ENCODE measurements at regions not wholly inside any gene's neighbourhood (a gene's known extent, or its start where the extent isn't known, plus 50 kb on each side); places are given as distances from the start of the nearest gene placed in this dataset.
A peak's percentile ranks its signal among the peaks of the same experiment; 100 is the strongest.
"Not testable (repeated sequence)": the region's sequence is repeated elsewhere in the genome, so short reads cannot be mapped to it uniquely, and the experiment has no call there.

DNA sequence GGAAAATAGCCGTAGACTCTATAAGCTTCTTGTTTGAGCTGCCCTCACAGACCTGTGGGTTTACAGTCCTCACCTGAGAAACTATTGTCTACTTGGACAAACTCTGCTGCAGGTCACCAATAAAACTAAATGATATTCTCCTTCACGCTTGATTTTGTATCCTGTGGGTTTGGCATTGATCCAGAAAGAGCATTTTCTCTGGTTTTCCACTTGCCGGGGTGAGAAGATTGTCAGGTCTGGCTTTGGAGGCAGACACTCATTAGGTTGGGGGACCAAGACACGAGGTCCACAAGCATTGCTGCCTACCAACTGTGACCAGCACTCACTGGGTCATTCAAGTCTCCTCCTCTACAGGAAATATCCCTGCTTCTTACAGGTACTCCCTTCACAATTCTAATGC is 68.5 kb downstream of the CDC14C start:
- no peak for DNase-seq

DNA sequence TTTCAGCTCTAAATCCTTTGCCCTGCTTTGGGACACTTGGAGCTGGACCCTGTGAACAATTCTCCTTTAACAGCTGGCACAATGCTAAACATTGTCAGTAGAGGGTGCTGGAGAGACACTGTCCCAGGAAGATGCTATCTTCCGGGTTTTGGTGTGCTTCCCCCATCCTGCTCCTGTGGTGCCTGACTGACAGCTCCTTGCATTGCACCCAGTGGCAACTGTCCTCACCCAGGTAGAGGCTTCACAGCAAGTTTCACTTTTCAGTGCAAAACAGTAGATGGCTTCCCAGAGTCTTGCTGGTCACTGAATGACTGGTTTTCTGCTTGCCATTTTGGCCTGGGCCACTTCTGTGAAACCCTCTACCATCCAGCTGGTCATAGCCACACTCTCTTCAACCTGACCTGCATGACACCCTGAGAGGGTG is 77.3 kb downstream of the CDC14C start:
- DNase-seq: peak; percentile 9

DNA sequence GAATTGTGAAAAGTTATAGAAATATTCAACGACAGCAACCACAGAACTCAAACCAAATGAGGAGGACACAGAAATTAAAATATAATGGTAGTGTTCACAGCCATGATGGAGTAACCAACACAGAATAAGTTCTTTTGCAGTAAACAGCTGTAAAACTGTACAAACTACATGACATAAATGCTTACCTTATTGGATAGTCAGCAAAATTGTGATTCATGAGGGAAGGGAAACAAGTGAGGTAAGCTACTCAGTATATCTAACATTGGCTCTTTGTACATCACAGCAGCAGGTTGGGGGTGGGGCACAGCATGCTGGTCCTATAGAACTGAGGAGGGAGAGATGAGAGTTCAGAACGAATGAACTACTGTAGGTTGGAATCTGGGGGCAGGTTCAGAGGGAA is 86.4 kb downstream of the CDC14C start:
- DNase-seq: no peak

DNA sequence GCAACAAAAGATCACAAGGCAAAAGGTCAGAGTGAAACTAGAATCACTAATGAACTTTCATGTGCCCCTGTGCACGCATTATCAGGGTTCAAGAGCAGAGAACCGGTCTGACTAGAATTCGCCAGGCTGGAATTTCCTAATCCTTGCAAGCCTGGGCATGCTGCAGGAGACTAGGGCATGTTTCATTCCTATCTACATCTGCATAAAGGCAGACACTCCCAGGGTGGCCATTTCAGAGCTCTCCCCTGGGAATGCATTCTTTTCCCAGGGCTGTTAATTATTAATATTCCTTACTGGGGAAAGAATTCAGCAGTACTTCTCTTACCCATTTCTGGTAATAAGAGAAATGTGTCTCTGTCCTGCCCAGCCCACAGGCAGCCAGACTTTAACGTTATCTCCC is 90.5 kb downstream of the CDC14C start:
- no peak for DNase-seq

DNA sequence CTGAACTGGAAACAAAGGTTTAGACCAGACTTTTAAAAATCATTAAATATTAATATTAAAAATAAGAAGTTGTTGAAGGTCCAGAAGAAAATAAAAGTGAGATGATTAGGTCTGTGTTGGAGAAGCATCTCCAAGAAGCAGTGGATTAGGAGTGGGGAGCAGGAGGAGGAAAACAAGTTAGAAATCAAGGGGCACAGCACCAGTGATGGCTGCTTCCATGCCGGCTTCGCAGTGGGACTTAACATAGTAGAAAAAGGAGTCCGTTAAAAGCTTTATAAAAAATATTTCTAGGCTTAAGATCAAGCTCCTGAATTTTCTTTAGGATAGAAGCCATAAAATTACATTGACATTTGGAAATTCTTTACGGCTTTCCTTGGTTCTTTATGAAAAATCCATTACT is 95.8 kb downstream of the CDC14C start:
- DNase-seq: no peak

DNA sequence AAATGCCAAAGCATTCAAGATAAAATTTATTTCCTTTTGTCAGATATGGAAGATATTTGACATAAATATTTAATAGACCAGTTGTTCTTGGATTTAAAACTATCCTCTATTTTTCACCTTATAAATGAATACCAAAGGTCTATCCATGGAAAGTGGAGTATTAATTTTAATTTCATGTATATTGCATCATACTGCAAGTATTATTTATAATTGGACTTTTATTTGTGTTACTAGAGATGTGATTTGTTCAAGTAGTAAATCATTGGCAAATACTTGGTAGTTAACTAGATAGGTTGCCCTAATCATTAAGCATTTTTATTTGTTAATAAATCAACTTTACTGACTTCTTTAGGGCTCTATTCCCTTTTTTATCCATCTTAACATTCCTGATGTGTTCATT is 98.1 kb downstream of the CDC14C start:
- DNase-seq: no peak

DNA sequence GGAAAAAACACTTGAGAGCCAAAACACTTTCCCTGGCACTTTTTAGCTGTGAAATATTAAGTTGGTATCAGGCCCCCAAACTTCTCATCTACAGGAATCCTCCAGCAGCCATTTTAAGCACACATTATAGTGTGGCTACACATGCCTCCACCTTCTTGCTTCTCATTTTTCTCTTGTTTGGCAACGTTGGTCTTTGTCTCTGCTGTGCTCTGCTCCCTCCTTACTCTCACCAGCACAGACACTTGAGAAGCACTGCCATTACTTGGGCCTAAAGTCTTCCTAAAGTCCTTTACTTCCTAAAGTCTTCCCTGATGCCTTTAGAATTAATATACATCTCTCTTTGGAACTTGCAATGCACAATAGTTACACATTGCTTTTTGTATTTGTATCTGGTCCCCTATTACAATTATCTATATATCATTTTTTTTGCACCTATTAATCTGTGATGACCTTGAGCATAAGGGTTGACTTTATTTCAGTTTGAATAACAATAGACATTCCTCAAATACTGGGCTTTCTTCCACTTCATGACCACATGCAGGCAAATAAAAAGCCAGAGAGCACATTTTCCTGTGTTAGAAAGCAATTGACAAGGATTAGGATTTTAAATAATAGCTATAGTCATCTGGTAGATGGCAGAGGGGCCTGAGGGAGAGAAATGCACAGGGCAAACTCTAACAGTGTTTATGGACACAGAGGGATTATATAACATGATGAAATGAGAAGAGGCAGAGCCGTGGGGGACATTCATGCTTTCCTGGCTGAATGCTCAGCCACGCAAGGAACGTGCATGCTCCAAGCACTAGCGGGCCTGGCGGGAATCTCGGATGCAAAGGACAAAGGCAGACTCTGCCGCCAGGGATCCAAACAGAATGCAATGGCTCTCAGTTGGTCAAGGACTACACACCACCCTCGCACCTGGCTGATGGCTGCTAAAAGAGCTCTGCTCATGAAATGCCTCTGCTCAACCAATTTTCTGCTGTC is 99.3 kb downstream of the CDC14C start:
- no peak for DNase-seq

DNA sequence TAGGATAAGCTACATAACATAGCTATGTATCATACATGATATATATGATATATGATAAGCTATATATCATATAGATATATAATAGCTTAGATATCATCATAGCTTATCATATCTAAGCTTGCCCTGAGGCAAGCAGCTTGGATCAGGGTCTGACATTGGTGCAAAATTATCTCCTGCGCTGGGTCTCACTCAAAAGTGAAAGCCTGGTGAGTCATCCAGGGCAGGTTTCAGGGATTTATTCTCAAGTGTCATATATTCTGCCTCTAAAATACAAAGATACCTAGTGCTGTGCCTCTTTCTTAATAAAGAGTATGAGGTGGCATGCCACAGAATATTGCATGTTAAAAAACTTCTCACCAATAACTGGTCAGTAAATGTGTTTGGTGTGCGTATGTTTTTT is 105.9 kb downstream of the CDC14C start:
- DNase-seq: no peak

DNA sequence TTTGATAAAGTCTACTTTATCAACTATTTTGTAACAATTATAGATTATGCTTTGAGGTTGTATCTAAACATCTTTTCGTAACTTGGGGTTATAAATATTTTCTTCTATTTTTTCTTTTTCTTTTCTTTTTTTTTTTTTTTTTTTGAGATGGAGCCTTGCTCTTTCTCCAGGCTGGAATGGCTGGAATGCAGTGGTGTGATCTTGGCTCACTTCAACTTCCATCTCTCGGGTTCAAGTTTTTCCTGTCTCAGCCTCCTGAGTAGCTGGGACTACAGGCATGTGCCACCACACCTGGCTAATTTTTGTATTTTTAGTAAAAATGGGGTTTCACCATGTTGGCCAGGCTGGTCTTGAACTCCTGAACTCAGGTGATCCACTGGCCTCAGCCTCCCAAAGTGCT is 108.8 kb downstream of the CDC14C start:
- not testable (repeated sequence) for DNase-seq

DNA sequence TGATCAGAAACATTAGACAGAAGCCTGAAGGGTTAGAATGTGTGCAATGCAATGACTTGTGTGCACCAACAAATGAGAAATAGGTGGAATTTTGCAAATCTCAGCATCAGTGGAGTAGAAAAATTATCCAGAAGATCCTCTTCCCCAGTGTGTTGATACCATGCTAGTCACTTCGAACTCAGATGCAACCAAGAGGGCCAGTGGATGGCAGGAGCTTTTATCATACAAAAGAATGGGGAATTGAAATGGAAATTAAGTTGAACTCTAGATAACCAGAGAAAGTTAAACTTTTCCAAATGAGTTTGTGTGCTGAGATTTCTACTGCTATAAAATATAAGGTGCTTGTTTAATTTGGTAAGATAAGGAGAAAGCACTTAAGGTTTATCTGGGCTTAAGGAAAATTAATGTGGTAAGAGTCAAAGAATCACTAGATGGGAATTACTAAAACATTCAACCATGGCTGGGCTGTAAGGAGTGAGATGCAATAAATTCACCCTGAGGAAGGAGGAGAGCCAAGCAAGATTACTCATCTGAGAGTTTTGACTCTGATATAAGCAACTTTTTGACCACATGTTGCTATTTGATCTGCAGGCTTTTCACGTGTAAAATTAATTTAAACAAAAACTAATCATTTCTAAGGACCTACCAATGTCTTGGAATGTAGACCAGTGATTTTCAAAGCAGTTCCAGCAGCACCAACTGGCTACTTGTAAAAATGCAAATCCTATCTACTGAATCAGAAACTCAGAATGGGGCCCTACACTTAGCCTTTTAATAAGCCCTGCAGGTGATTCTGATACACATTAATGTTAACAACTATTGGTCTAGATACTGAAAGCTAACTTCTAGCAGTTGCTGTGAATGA is 113.2 kb downstream of the CDC14C start:
- DNase-seq: no peak

DNA sequence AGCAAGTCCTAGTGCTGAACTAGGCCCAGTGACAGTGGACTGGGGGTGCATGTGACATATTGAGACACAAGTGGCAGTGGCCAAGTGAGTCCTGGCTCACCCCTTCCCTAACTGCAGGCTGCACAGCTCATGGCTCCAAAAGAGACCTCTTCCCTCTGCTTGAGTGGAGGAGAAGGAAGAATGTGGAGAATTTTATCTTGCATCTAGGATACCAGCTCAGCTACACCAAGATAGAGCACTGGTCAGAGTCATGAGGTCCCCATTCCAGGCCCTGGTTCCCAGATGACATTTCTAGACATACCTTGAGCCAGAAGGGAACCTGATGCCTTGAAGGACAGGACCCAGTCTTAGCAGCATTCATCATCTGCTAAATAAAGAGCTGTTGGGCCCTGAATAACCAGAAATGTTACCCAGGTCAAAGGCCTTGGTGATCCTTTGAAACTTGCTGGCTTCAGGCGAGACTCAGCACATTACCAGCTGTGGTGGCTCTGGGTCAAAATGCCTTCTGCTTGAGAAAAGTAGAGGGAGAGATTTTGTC is 114.5 kb downstream of the CDC14C start:
- DNase-seq: no peak

DNA sequence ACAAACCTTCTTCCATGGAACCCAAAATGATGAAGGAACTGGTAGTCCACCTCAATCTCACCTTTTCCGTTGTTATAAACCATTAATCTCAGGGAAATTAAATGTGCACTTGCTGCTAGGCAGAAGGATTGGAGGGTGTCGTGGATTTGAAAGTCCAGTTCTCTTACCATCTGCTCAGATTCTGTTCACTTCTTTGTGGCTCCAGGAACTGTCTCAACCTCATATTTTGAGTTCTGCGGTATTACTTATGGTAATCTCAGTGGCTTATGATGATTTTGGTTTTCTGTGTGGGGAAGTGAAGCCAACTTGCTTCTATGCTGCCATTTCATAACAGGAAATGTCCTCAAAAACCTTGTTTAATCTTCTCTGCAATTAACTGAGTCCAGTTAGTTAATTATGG is 136.4 kb downstream of the CDC14C start:
- DNase-seq: no peak

DNA sequence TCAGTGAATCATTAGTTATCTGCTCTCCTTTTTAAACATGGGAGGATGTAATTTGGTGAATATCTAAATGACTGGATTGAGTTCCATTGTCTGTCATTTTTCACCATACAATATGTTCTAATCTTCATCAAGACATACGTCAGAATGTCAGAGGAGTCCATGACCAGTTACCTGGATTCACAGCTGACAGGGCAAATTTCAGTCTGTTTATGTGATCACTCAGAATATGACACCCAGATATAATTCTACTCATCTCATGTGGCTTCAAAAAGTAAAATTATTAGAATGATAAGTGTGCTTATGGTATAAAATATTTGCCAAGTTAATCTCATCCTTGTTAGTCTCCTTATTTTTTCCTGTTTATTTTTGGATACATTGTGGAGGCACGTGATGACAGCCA is 150.2 kb downstream of the CDC14C start:
- DNase-seq: no peak

DNA sequence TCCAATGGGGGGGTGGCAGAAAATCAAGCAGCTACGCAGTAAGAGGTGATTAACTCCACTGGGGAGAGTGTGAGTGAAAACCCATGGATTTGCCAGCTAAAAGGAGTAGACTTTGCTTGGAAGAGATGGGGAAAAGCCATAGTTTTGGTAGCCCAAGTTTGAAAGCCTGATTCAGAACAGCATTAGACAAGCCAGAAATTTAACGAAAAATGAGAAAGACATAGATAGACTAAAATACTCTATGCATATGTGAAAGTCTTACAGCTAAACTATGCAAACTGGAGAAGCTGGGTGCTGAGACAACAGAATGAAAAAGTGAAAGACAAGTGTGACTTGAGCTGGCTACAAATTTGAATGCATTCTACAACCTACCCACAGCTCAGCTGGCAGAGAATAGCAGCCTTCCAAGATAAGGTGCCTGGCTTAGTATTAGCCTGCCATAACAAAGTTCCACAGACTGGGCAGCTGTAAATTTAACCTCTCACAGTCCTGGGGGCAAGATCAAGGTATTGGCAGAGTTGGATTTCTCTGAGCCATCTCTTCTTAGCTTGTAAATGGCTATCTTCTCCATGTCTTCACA is 156.6 kb downstream of the CDC14C start:
- DNase-seq: no peak

DNA sequence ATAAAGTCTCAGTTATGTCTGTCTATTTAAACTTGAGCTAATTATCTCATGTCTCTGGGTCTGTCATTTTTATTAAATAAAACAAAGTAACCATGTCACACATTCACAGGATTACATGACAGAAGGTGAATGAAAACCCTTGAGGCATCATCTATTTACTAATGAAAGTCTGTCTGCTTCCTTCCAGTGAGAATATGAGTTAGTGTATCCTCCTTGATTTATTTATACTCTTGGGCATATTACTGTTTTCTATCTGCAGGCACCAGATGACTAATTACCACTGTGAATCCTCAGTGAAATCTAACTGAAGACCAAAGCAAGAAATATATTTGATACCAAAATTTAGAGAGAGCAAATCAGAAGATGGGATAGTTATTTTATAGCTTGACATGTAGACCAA is 163.7 kb downstream of the CDC14C start:
- DNase-seq: no peak

DNA sequence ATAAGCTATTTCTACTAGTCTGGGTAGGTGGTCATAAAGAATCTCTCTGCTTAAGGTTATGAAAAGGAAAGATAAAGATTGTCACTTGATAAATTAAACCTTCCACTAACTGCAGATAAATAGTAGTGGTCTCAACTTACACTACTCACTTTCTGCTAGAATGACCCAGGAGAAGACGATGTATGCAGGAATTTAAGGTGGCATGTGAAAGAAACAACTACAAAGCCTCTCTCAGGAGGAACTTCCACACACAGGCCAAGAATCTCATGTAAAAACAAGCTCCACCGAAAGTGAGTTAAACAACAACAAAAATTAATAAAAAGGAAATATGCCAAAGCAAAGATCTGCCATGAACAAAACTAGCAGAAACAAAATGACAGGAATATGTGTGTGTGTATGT is 165.4 kb downstream of the CDC14C start:
- no peak for DNase-seq

DNA sequence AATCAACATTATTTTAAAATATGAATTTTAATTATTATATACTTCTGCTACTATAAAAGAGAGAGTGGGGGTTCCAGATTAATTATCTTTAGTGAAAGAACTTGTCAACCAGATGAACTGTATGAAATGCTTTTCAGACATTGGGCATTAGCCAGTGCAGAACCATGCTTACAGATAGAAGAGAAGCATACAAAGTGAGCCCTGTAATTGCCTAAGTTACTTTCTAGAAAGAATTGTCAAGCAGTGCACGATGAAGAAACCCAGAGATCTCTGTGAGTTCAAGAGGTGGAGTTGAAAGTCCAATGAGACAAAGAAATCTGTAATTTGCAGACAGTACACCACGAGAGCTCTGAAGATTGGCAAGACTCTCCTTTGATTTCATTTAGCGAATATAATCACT is 166.7 kb downstream of the CDC14C start:
- DNase-seq: no peak

DNA sequence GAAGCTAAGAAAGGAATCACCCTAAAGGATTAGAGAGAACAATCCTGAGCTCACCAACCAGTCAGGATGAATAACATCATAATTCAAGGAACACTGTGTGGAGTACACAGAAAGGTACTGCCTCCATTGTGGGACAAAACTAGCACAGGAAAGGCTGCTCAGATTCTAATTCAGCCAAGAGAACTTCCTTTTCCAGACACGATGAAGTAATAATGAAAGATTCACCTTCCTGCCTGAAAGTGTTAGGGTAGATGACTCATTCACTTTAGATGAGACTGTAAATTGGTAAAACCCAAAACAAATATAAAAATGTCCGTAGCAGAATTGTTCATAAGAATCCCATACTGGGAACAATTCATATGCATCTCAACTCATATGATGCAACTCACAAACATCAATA is 167.2 kb downstream of the CDC14C start:
- DNase-seq: no peak

DNA sequence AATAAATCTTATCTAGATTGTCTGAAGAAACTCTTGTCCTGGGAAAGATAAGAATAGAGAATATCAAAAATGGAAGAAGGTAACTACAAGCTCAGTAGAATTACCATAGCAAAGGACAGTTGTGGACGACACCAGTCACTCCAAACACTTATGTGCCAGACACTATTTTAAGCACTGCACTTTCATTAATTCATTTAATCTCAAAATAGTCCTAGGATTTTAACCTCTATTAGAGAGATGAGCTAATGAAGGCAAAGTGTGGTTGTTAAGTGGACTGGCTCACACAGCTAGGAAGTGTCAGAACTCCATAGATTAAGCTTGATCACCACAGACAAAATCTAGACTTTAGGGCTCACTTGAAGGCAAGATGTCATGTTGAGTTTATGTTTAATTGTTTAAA is 168.9 kb downstream of the CDC14C start:
- DNase-seq: no peak

DNA sequence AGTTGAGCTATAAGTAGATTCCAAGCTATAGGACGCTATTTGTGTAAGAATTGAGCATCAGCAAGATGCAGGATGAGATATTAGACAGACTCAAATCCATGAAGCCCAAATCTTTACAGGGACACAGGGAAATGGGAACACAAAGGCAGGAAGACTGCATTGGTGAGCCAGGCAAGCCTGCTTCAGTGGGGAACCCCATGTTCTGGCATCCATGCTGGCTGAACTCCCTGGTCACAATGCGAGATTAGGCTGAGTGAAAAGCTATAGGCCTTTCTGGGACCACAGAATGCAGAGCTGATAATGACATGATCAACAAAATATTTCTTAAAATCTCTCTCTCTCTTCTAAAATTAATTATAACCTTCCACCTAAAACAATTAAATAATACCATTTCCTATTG is 170.5 kb downstream of the CDC14C start:
- DNase-seq: no peak

DNA sequence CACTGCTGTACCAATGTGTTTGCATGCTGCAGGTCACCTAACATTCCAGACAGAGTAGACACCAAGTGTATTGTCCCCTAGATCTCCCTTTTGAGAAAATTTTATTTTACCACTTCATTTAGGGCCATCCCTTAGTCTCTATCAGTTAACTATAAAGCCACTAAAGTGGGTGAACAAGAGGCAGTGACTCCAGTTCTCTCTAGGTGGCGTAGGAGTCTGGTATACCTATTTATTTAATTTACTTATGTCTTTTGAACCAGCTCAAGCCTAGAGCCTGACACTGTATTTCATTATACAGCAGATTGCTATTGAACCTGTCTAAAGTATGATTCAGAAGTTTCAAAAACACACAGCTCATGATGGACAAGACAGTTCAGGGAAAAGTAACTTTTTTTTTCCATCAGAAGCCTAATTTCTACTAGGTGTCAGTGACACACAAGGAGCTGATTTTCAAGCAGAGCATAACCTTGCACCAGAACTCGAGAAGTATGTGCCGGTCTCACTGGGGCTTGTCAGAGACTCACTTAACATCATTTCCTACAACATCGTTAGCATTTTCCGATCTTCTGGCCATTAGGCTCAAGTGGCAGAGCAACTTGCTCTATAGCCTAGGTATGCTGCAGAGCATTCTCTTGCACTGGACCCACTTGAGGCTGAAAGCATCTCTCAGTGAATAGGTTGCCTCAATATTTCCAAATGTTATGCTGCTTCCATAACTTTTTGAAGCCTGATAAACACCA is 175.4 kb downstream of the CDC14C start:
- no peak for DNase-seq
